Stimulated activated memory B cell treated with anti-CD40 and anti-IgM and Interleukin-4, amounts not matched to agents 10 μg/mL and 1 μg/mL and 100 μg/mL, for 72 hours (primary cell): ENCODE measurements at regions not wholly inside any gene's neighbourhood (a gene's known extent, or its start where the extent isn't known, plus 50 kb on each side); places are given as distances from the start of the nearest gene placed in this dataset.
"Not testable (repeated sequence)": the region's sequence is repeated elsewhere in the genome, so short reads cannot be mapped to it uniquely, and the experiment has no call there.

Source experiments
- ATAC-seq: fragments of 150-1000 bp; cut with Tn5 transposase; 2 replicates; pipeline ENCODE4 v1.10.0; 2021
- H3K27ac Mint-ChIP-seq: one replicate; pipeline ENCODE4 v1.8.0; 2022; ENCODE audit warnings: mild to moderate bottlenecking, mixed read lengths
- H3K27me3 Mint-ChIP-seq: one replicate; pipeline ENCODE4 v1.8.0; 2022; ENCODE audit warnings: mixed read lengths
- H3K36me3 Mint-ChIP-seq: one replicate; pipeline ENCODE4 v1.8.0; 2022; ENCODE audit warnings: mixed read lengths
- H3K4me1 Mint-ChIP-seq: one replicate; pipeline ENCODE4 v1.8.0; 2022; ENCODE audit warnings: mixed read lengths
- H3K4me3 Mint-ChIP-seq: one replicate; pipeline ENCODE4 v1.8.0; 2022; ENCODE audit warnings: mild to moderate bottlenecking, moderate library complexity, mixed read lengths
- H3K9me3 Mint-ChIP-seq: one replicate; pipeline ENCODE4 v1.8.0; 2022; ENCODE audit warnings: mixed read lengths

GRCh38 chr5:105230516-105231157 lies 1668.0 kb upstream of the NUDT12 start:
- no peak for ATAC-seq
- H3K27me3 Mint-ChIP-seq: no peaks in the 10 kb centered on the region
- H3K36me3 Mint-ChIP-seq: no peaks in the 10 kb centered on the region
- H3K4me3 Mint-ChIP-seq: no peak overlapping the region
- H3K4me1 Mint-ChIP-seq: no peaks in the 10 kb centered on the region
- peaks cover 2% of the 10 kb centered on the region for H3K9me3 Mint-ChIP-seq
- no peak overlapping the region for H3K27ac Mint-ChIP-seq

GRCh38 chr5:105218018-105218417 lies 1655.4 kb upstream of the NUDT12 start:
- H3K36me3 Mint-ChIP-seq: no peaks in the 10 kb centered on the region
- no peaks in the 10 kb centered on the region for H3K4me1 Mint-ChIP-seq
- peaks cover 5% of the 10 kb centered on the region for H3K9me3 Mint-ChIP-seq

GRCh38 chr5:105213078-105213477 lies 1650.5 kb upstream of the NUDT12 start:
- no peak for ATAC-seq
- H3K36me3 Mint-ChIP-seq: no peaks in the 10 kb centered on the region
- H3K4me3 Mint-ChIP-seq: no peak overlapping the region
- no peak overlapping the region for H3K27ac Mint-ChIP-seq
- no peaks in the 10 kb centered on the region for H3K4me1 Mint-ChIP-seq
- peaks cover 11% of the 10 kb centered on the region for H3K9me3 Mint-ChIP-seq
- no peaks in the 10 kb centered on the region for H3K27me3 Mint-ChIP-seq

More at GRCh38 chr5:105218018-105218417, 1655.4 kb upstream of the NUDT12 start:
- Mint-ChIP-seq H3K4me3 (no peak overlapping the region), H3K27me3 (no peaks in the 10 kb centered on the region), H3K27ac (no peak overlapping the region)
- ATAC-seq: no peak

- Mint-ChIP-seq H3K36me3 (no peaks in the 10 kb centered on the region), H3K4me1 (no peaks in the 10 kb centered on the region), H3K4me3 (no peak overlapping the region), H3K9me3 (peaks cover 9% of the 10 kb centered on the region), H3K27me3 (no peaks in the 10 kb centered on the region), H3K27ac (no peak overlapping the region)
- ATAC-seq: no peak
Measured at GRCh38 chr5:105207066-105207465, 1644.5 kb upstream of the NUDT12 start.

GRCh38 chr5:105197531-105197930 lies 1634.9 kb upstream of the NUDT12 start:
- H3K27ac Mint-ChIP-seq: no peak overlapping the region
- H3K4me1 Mint-ChIP-seq: no peaks in the 10 kb centered on the region
- no peak overlapping the region for H3K4me3 Mint-ChIP-seq
- H3K27me3 Mint-ChIP-seq: no peaks in the 10 kb centered on the region
- no peaks in the 10 kb centered on the region for H3K9me3 Mint-ChIP-seq
- no peaks in the 10 kb centered on the region for H3K36me3 Mint-ChIP-seq
- no peak for ATAC-seq

GRCh38 chr5:105195765-105196164 lies 1633.2 kb upstream of the NUDT12 start:
- no peak overlapping the region for H3K4me3 Mint-ChIP-seq
- H3K27me3 Mint-ChIP-seq: no peaks in the 10 kb centered on the region
- ATAC-seq: no peak
- H3K9me3 Mint-ChIP-seq: no peaks in the 10 kb centered on the region
- H3K4me1 Mint-ChIP-seq: no peaks in the 10 kb centered on the region
- H3K27ac Mint-ChIP-seq: no peak overlapping the region
- H3K36me3 Mint-ChIP-seq: no peaks in the 10 kb centered on the region

- Mint-ChIP-seq H3K4me3 (no peak overlapping the region), H3K27ac (no peak overlapping the region), H3K27me3 (no peaks in the 10 kb centered on the region), H3K9me3 (peaks cover 3% of the 10 kb centered on the region), H3K4me1 (no peaks in the 10 kb centered on the region), H3K36me3 (no peaks in the 10 kb centered on the region)
- ATAC-seq: no peak
Measured at GRCh38 chr5:105172918-105173317, 1610.3 kb upstream of the NUDT12 start.

GRCh38 chr5:105168806-105169205 lies 1606.2 kb upstream of the NUDT12 start:
- Mint-ChIP-seq H3K9me3 (peaks cover 3% of the 10 kb centered on the region), H3K27ac (no peak overlapping the region), H3K4me3 (no peak overlapping the region), H3K4me1 (no peaks in the 10 kb centered on the region), H3K27me3 (no peaks in the 10 kb centered on the region), H3K36me3 (no peaks in the 10 kb centered on the region)
- no peak for ATAC-seq

- Mint-ChIP-seq H3K27ac (no peak overlapping the region), H3K27me3 (no peaks in the 10 kb centered on the region), H3K4me3 (no peak overlapping the region), H3K36me3 (no peaks in the 10 kb centered on the region), H3K4me1 (no peaks in the 10 kb centered on the region), H3K9me3 (peaks cover 6% of the 10 kb centered on the region)
- ATAC-seq: no peak
Measured at GRCh38 chr5:105167092-105167491, 1604.5 kb upstream of the NUDT12 start.

GRCh38 chr5:105163547-105163946 lies 1601.0 kb upstream of the NUDT12 start:
- H3K9me3 Mint-ChIP-seq: peaks cover 10% of the 10 kb centered on the region
- H3K4me3 Mint-ChIP-seq: no peak overlapping the region

GRCh38 chr5:105162557-105162956 lies 1600.0 kb upstream of the NUDT12 start:
- H3K4me3 Mint-ChIP-seq, ATAC-seq, H3K9me3 Mint-ChIP-seq, H3K36me3 Mint-ChIP-seq, H3K4me1 Mint-ChIP-seq, H3K27me3 Mint-ChIP-seq, H3K27ac Mint-ChIP-seq: not testable (repeated sequence)

More at GRCh38 chr5:105163547-105163946, 1601.0 kb upstream of the NUDT12 start:
- no peak for ATAC-seq
- H3K27ac Mint-ChIP-seq: no peak overlapping the region
- H3K27me3 Mint-ChIP-seq: no peaks in the 10 kb centered on the region
- H3K4me1 Mint-ChIP-seq: no peaks in the 10 kb centered on the region
- H3K36me3 Mint-ChIP-seq: no peaks in the 10 kb centered on the region

GRCh38 chr5:105158526-105158925 lies 1595.9 kb upstream of the NUDT12 start:
- no peak overlapping the region for H3K27ac Mint-ChIP-seq
- H3K4me3 Mint-ChIP-seq: no peak overlapping the region
- ATAC-seq: no peak
- H3K36me3 Mint-ChIP-seq: no peaks in the 10 kb centered on the region
- no peaks in the 10 kb centered on the region for H3K4me1 Mint-ChIP-seq
- peaks cover 14% of the 10 kb centered on the region for H3K9me3 Mint-ChIP-seq
- no peaks in the 10 kb centered on the region for H3K27me3 Mint-ChIP-seq

GRCh38 chr5:105150323-105150722 lies 1587.7 kb upstream of the NUDT12 start:
- no peaks in the 10 kb centered on the region for H3K36me3 Mint-ChIP-seq
- no peak for ATAC-seq
- H3K4me1 Mint-ChIP-seq: no peaks in the 10 kb centered on the region
- H3K9me3 Mint-ChIP-seq: peaks cover 6% of the 10 kb centered on the region
- H3K4me3 Mint-ChIP-seq: no peak overlapping the region
- H3K27me3 Mint-ChIP-seq: no peaks in the 10 kb centered on the region
- H3K27ac Mint-ChIP-seq: no peak overlapping the region

- H3K9me3 Mint-ChIP-seq: peaks cover 3% of the 10 kb centered on the region
- ATAC-seq: no peak
- no peaks in the 10 kb centered on the region for H3K27me3 Mint-ChIP-seq
- H3K4me3 Mint-ChIP-seq: no peak overlapping the region
- no peaks in the 10 kb centered on the region for H3K4me1 Mint-ChIP-seq
- H3K27ac Mint-ChIP-seq: no peak overlapping the region
- H3K36me3 Mint-ChIP-seq: no peaks in the 10 kb centered on the region
Measured at GRCh38 chr5:105146867-105147266, 1584.3 kb upstream of the NUDT12 start.

- ATAC-seq: no peak
- H3K9me3 Mint-ChIP-seq: no peaks in the 10 kb centered on the region
Measured at GRCh38 chr5:105145152-105145551, 1582.6 kb upstream of the NUDT12 start.

GRCh38 chr5:105134328-105134727 lies 1571.7 kb upstream of the NUDT12 start:
- Mint-ChIP-seq H3K4me3 (no peak overlapping the region), H3K27ac (no peak overlapping the region), H3K27me3 (no peaks in the 10 kb centered on the region), H3K36me3 (no peaks in the 10 kb centered on the region), H3K4me1 (no peaks in the 10 kb centered on the region), H3K9me3 (no peaks in the 10 kb centered on the region)
- no peak for ATAC-seq

More at GRCh38 chr5:105145152-105145551, 1582.6 kb upstream of the NUDT12 start:
- Mint-ChIP-seq H3K27ac (no peak overlapping the region), H3K36me3 (no peaks in the 10 kb centered on the region), H3K4me3 (no peak overlapping the region), H3K4me1 (no peaks in the 10 kb centered on the region), H3K27me3 (no peaks in the 10 kb centered on the region)
